ENCODE measurements at regions not wholly inside any gene's neighbourhood (a gene's known extent, or its start where the extent isn't known, plus 50 kb on each side); places are given as distances from the start of the nearest gene placed in this dataset.

GRCh38 chr9:89684218-89684617, 79.4 kb downstream of the GADD45G start:
- Histone ChIP-seq H3K27ac (no peak overlapping the region), H3K36me3 (replicated peaks; ENCODE audit: insufficient read depth, low read depth) (no peaks in the 10 kb centered on the region), H2AFZ (no peak overlapping the region), H3K4me1 (ENCODE audit: insufficient read depth) (no peaks in the 10 kb centered on the region), H3K9me2 (replicated peaks; ENCODE audit: insufficient read depth) (no peaks in the 10 kb centered on the region), H3K9me3 (ENCODE audit: low read depth) (no peaks in the 10 kb centered on the region), H3K79me2 (no peaks in the 10 kb centered on the region), H3K4me3 (no peak overlapping the region), H3K27me3 (no peaks in the 10 kb centered on the region), H4K20me1 (ENCODE audit: insufficient read depth, poor library complexity, severe bottlenecking) (no peaks in the 10 kb centered on the region), H3K4me2 (no peak overlapping the region)
- no peak for TF ChIP-seq EZH2phosphoT487 (IDR thresholded peaks at IDR 0.05; ENCODE audit: low read depth, severe bottlenecking, unreplicated experiment)
- no peak for TF ChIP-seq EZH2 (IDR thresholded peaks at IDR 0.05; ENCODE audit: borderline replicate concordance)
- no peak for DNase-seq (ENCODE audit: low spot score)
- WGBS (ENCODE audit: low lambda C conversion rate, missing lambda C conversion rate), result 94% methylated on average over 4 of the region's 4 CpGs

GRCh38 chr9:89684912-89685636, 80.3 kb downstream of the GADD45G start:
- no peaks in the 10 kb centered on the region for H3K27me3 ChIP-seq
- H3K9me2 ChIP-seq (replicated peaks; ENCODE audit: insufficient read depth), result no peaks in the 10 kb centered on the region
- no peaks in the 10 kb centered on the region for H3K4me1 ChIP-seq (ENCODE audit: insufficient read depth)
- no peak overlapping the region for H3K4me2 ChIP-seq
- H2AFZ ChIP-seq, result no peak overlapping the region
- H3K36me3 ChIP-seq (replicated peaks; ENCODE audit: insufficient read depth, low read depth), result no peaks in the 10 kb centered on the region
- H3K4me3 ChIP-seq, result no peak overlapping the region
- no peaks in the 10 kb centered on the region for H4K20me1 ChIP-seq (ENCODE audit: insufficient read depth, poor library complexity, severe bottlenecking)
- TF ChIP-seq EZH2phosphoT487 (IDR thresholded peaks at IDR 0.05; ENCODE audit: low read depth, severe bottlenecking, unreplicated experiment) (no peak), EZH2 (IDR thresholded peaks at IDR 0.05; ENCODE audit: borderline replicate concordance) (no peak), CTCF (IDR thresholded peaks at IDR 0.05; ENCODE audit: poor library complexity) (no peak)
- H3K79me2 ChIP-seq, result no peaks in the 10 kb centered on the region
- no peak overlapping the region for H3K27ac ChIP-seq
- 93% methylated on average over 18 of the region's 18 CpGs for WGBS (ENCODE audit: low lambda C conversion rate, missing lambda C conversion rate)
- no peaks in the 10 kb centered on the region for H3K9me3 ChIP-seq (ENCODE audit: low read depth)
- DNase-seq (ENCODE audit: low spot score), result no peak

- H3K27me3 ChIP-seq, result no peaks in the 10 kb centered on the region
- no peak for DNase-seq (ENCODE audit: low spot score)
- no peaks in the 10 kb centered on the region for H3K36me3 ChIP-seq (replicated peaks; ENCODE audit: insufficient read depth, low read depth)
- no peak overlapping the region for H2AFZ ChIP-seq
- H4K20me1 ChIP-seq (ENCODE audit: insufficient read depth, poor library complexity, severe bottlenecking), result no peaks in the 10 kb centered on the region
- no peak overlapping the region for H3K4me2 ChIP-seq
- no peaks in the 10 kb centered on the region for H3K9me3 ChIP-seq (ENCODE audit: low read depth)
- no peak for TF ChIP-seq EZH2 (IDR thresholded peaks at IDR 0.05; ENCODE audit: borderline replicate concordance)
- no peak for TF ChIP-seq EZH2phosphoT487 (IDR thresholded peaks at IDR 0.05; ENCODE audit: low read depth, severe bottlenecking, unreplicated experiment)
- TF ChIP-seq CTCF (IDR thresholded peaks at IDR 0.05; ENCODE audit: poor library complexity), result no peak
- H3K27ac ChIP-seq, result no peak overlapping the region
- WGBS (ENCODE audit: low lambda C conversion rate, missing lambda C conversion rate), result 94% methylated on average over 9 of the region's 9 CpGs
- no peaks in the 10 kb centered on the region for H3K9me2 ChIP-seq (replicated peaks; ENCODE audit: insufficient read depth)
- H3K4me1 ChIP-seq (ENCODE audit: insufficient read depth), result no peaks in the 10 kb centered on the region
- no peak overlapping the region for H3K4me3 ChIP-seq
- H3K79me2 ChIP-seq, result no peaks in the 10 kb centered on the region
These were observed 80.9 kb downstream of the GADD45G start for GRCh38 chr9:89685698-89686097.

GRCh38 chr9:89686126-89686525, 81.3 kb downstream of the GADD45G start:
- no peaks in the 10 kb centered on the region for H4K20me1 ChIP-seq (ENCODE audit: insufficient read depth, poor library complexity, severe bottlenecking)
- no peaks in the 10 kb centered on the region for H3K9me2 ChIP-seq (replicated peaks; ENCODE audit: insufficient read depth)
- H3K79me2 ChIP-seq, result no peaks in the 10 kb centered on the region
- no peaks in the 10 kb centered on the region for H3K9me3 ChIP-seq (ENCODE audit: low read depth)
- no peak overlapping the region for H2AFZ ChIP-seq
- no peak for TF ChIP-seq EZH2 (IDR thresholded peaks at IDR 0.05; ENCODE audit: borderline replicate concordance)
- TF ChIP-seq CTCF (IDR thresholded peaks at IDR 0.05; ENCODE audit: poor library complexity), result no peak
- TF ChIP-seq EZH2phosphoT487 (IDR thresholded peaks at IDR 0.05; ENCODE audit: low read depth, severe bottlenecking, unreplicated experiment), result no peak
- no peaks in the 10 kb centered on the region for H3K36me3 ChIP-seq (replicated peaks; ENCODE audit: insufficient read depth, low read depth)
- no peak overlapping the region for H3K4me3 ChIP-seq
- H3K4me2 ChIP-seq, result no peak overlapping the region
- 43% methylated on average over 5 of the region's 5 CpGs for WGBS (ENCODE audit: low lambda C conversion rate, missing lambda C conversion rate)
- peak overlapping the region; percentile 62 for H3K27ac ChIP-seq
- peak; percentile 54 for DNase-seq (ENCODE audit: low spot score)
- H3K27me3 ChIP-seq, result no peaks in the 10 kb centered on the region
- H3K4me1 ChIP-seq (ENCODE audit: insufficient read depth), result no peaks in the 10 kb centered on the region

All from hepatocyte (in vitro differentiated cells).